ENCODE measurements at regions not wholly inside any gene's neighbourhood (a gene's known extent, or its start where the extent isn't known, plus 50 kb on each side); places are given as distances from the start of the nearest gene placed in this dataset.

GRCh38 chr3:166560253-166560652 is 723.0 kb upstream of the BCHE start:
- TF ChIP-seq POLR2A (IDR thresholded peaks at IDR 0.05; ENCODE audit: low read depth, low read length) (no peak), POLR2AphosphoS5 (IDR thresholded peaks at IDR 0.05; ENCODE audit: low read depth, low read length) (no peak)

Measured in GM12892 (cell line).